ENCODE measurements at regions not wholly inside any gene's neighbourhood (a gene's known extent, or its start where the extent isn't known, plus 50 kb on each side); places are given as distances from the start of the nearest gene placed in this dataset.

DNA sequence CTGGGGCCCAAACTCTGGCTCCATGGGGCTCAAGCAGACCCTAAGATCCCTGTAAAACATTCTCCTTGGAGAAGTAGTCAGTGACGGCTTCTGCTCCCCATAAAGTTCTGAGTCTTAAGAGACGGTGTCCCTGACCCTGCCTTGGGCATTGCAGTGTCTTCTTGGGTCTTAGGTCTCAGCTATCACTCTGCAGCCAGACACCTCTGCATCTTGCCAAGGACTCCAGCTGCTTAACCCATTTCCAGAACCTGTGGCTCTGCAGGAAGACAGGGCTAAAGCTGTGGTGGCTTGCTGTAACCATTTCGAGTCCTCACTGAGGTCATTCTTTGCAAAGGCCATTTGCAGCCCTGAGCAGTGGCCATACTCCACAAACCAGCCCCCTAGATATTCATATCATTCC is 337.1 kb upstream of the ZMIZ1 start:
- WGBS, 2 donors = 77 to 86% methylated on average over 3 of the region's 3 CpGs
- TF ChIP-seq, protein P1, sequence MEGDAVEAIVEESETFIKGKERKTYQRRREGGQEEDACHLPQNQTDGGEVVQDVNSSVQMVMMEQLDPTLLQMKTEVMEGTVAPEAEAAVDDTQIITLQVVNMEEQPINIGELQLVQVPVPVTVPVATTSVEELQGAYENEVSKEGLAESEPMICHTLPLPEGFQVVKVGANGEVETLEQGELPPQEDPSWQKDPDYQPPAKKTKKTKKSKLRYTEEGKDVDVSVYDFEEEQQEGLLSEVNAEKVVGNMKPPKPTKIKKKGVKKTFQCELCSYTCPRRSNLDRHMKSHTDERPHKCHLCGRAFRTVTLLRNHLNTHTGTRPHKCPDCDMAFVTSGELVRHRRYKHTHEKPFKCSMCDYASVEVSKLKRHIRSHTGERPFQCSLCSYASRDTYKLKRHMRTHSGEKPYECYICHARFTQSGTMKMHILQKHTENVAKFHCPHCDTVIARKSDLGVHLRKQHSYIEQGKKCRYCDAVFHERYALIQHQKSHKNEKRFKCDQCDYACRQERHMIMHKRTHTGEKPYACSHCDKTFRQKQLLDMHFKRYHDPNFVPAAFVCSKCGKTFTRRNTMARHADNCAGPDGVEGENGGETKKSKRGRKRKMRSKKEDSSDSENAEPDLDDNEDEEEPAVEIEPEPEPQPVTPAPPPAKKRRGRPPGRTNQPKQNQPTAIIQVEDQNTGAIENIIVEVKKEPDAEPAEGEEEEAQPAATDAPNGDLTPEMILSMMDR (IDR thresholded peaks at IDR 0.05; ENCODE audit: control extremely low read depth, extremely low read depth) = no peak
- no peak for ATAC-seq (ENCODE audit: insufficient read depth, low FRiP score)
- H3K9ac ChIP-seq (ENCODE audit: insufficient read depth in 1 of 2, low read length in 2 of 2) = no peak overlapping the region
- no peak for DNase-seq
- no peak overlapping the region for H3K27ac ChIP-seq (ENCODE audit: low read depth in 1 of 2, low read length in 1 of 2)
- no peaks in the 10 kb centered on the region for H3K27me3 ChIP-seq (ENCODE audit: control insufficient read depth in 3 of 3, insufficient read depth in 3 of 3, low read length in 2 of 3)
- H3K4me3 ChIP-seq = no peak overlapping the region
- H3K36me3 ChIP-seq (ENCODE audit: control insufficient read depth in 4 of 4, insufficient read depth in 4 of 4, low read length in 4 of 4) = no peaks in the 10 kb centered on the region
- no peaks in the 10 kb centered on the region for H3K9me3 ChIP-seq (ENCODE audit: control insufficient read depth in 4 of 4, insufficient read depth in 3 of 4, low read length in 3 of 4)
- H3K4me1 ChIP-seq (ENCODE audit: control insufficient read depth in 5 of 5, insufficient read depth in 5 of 5, low read length in 5 of 5) = peaks cover 0 to 5% (median 0%) of the 10 kb centered on the region in 5 donors

DNA sequence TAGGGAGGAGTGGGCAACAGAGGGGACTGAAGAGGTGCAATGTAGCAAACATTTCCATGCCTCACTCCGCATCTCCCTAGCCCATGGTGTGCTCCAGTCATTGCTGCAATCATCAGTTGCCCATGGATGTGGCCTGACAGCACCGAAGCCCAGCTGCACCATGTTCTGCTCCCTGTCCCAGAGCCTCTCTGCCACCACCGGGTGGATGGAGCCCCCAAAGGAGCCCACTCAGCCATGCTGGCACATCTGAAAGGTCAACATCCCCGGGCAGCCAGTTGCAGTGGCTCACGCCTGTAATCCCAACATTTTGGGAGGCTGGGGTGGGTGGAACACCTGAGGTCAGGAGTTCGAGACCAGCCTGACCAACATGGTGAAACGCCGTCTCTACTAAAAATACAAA is 336.4 kb upstream of the ZMIZ1 start:
- H3K36me3 ChIP-seq (ENCODE audit: control insufficient read depth in 4 of 4, insufficient read depth in 4 of 4, low read length in 4 of 4) = no peaks in the 10 kb centered on the region
- H3K27ac ChIP-seq (ENCODE audit: low read depth in 1 of 2, low read length in 1 of 2) = no peak overlapping the region
- peaks cover 0 to 4% (median 0%) of the 10 kb centered on the region in 5 donors for H3K4me1 ChIP-seq (ENCODE audit: control insufficient read depth in 5 of 5, insufficient read depth in 5 of 5, low read length in 5 of 5)
- no peak overlapping the region for H3K4me3 ChIP-seq
- 94% methylated on average over 8 of the region's 8 CpGs for WGBS, 2 donors
- TF ChIP-seq, protein P1 (IDR thresholded peaks at IDR 0.05; ENCODE audit: control extremely low read depth, extremely low read depth) = no peak
- DNase-seq (no peak), ATAC-seq (ENCODE audit: insufficient read depth, low FRiP score) (no peak)
- H3K9me3 ChIP-seq (ENCODE audit: control insufficient read depth in 4 of 4, insufficient read depth in 3 of 4, low read length in 3 of 4) = no peaks in the 10 kb centered on the region
- H3K27me3 ChIP-seq (ENCODE audit: control insufficient read depth in 3 of 3, insufficient read depth in 3 of 3, low read length in 2 of 3) = no peaks in the 10 kb centered on the region
- no peak overlapping the region for H3K9ac ChIP-seq (ENCODE audit: insufficient read depth in 1 of 2, low read length in 2 of 2)

DNA sequence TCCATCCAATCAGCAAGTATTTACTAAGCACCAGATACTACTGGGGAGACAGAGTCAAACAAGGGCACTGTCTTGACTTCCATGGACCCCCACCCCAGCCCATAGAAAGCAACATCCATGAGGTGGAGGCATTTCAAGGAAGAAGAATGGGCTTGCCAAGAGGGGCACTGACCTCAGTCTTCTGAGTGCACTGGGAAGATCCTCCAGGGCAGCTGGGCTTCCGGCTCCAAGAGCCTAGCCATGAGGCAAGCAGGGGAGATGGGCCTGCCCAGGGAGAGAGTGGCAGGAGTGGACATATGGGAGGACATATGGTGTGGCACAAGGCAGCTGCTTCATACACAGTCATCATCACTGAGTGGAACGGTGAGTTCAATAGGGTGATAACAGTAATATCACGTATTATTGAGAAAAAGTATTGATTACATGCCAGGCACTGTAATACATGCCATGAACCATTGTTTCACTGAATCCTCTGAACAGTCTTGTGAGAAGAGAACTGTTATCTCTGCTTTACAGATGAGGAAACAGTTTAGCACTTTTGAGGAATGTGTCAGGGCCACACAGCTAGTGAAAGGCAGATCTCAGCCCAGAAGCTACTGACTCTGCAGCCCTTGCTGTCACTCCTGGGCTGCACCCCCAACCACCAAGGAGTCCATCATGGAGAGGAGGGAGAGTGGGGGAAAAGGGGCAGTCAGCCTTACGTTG is 331.7 kb upstream of the ZMIZ1 start:
- ATAC-seq (ENCODE audit: insufficient read depth, low FRiP score) = no peak
- H3K27ac ChIP-seq (ENCODE audit: low read depth in 1 of 2, low read length in 1 of 2) = no peak overlapping the region
- H3K9me3 ChIP-seq (ENCODE audit: control insufficient read depth in 4 of 4, insufficient read depth in 3 of 4, low read length in 3 of 4) = no peaks in the 10 kb centered on the region
- no peak overlapping the region for H3K9ac ChIP-seq (ENCODE audit: insufficient read depth in 1 of 2, low read length in 2 of 2)
- 92 to 97% methylated on average over 4 of the region's 4 CpGs for WGBS, 2 donors
- no peaks in the 10 kb centered on the region for H3K36me3 ChIP-seq (ENCODE audit: control insufficient read depth in 4 of 4, insufficient read depth in 4 of 4, low read length in 4 of 4)
- TF ChIP-seq, protein P1 (IDR thresholded peaks at IDR 0.05; ENCODE audit: control extremely low read depth, extremely low read depth) = no peak
- no peaks in the 10 kb centered on the region for H3K4me1 ChIP-seq (ENCODE audit: control insufficient read depth in 5 of 5, insufficient read depth in 5 of 5, low read length in 5 of 5)
- no peak overlapping the region for H3K4me3 ChIP-seq
- no peak for DNase-seq
- no peaks in the 10 kb centered on the region for H3K27me3 ChIP-seq (ENCODE audit: control insufficient read depth in 3 of 3, insufficient read depth in 3 of 3, low read length in 2 of 3)

Data from lung (tissue), 11 donors.